ENCODE measurements at regions not wholly inside any gene's neighbourhood (a gene's known extent, or its start where the extent isn't known, plus 50 kb on each side); places are given as distances from the start of the nearest gene placed in this dataset.
"Not testable (repeated sequence)": the region's sequence is repeated elsewhere in the genome, so short reads cannot be mapped to it uniquely, and the experiment has no call there.

- no peak for DNase-seq
- TF ChIP-seq POLR2A (IDR thresholded peaks at IDR 0.05; ENCODE audit: low read length) (no peak), GATA1 (IDR thresholded peaks at IDR 0.05; ENCODE audit: low read depth, low read length) (no peak)
These were observed 271.6 kb downstream of the ABCC12 start for GRCh38 chr16:47884116-47884725.

GRCh38 chr16:47881574-47881973, 274.2 kb downstream of the ABCC12 start:
- no peak for DNase-seq
- TF ChIP-seq GATA1 (IDR thresholded peaks at IDR 0.05; ENCODE audit: low read depth, low read length) (no peak), POLR2A (IDR thresholded peaks at IDR 0.05; ENCODE audit: low read length) (no peak)

- TF ChIP-seq GATA1 (IDR thresholded peaks at IDR 0.05; ENCODE audit: low read depth, low read length) = no peak
- no peak for TF ChIP-seq POLR2A (IDR thresholded peaks at IDR 0.05; ENCODE audit: low read length)
These were observed 275.1 kb downstream of the ABCC12 start for GRCh38 chr16:47880653-47881052.

GRCh38 chr16:47877166-47877565, 278.6 kb downstream of the ABCC12 start:
- no peak for TF ChIP-seq POLR2A (IDR thresholded peaks at IDR 0.05; ENCODE audit: low read length)
- TF ChIP-seq GATA1 (IDR thresholded peaks at IDR 0.05; ENCODE audit: low read depth, low read length) = no peak
- no peak for DNase-seq

More at GRCh38 chr16:47880653-47881052, 275.1 kb downstream of the ABCC12 start:
- DNase-seq = no peak

GRCh38 chr16:47876511-47876910, 279.3 kb downstream of the ABCC12 start:
- DNase-seq = no peak
- TF ChIP-seq GATA1 (IDR thresholded peaks at IDR 0.05; ENCODE audit: low read depth, low read length) = no peak
- no peak for TF ChIP-seq POLR2A (IDR thresholded peaks at IDR 0.05; ENCODE audit: low read length)

- TF ChIP-seq POLR2A (IDR thresholded peaks at IDR 0.05; ENCODE audit: low read length) (no peak), GATA1 (IDR thresholded peaks at IDR 0.05; ENCODE audit: low read depth, low read length) (no peak)
- DNase-seq = peak; percentile 4 to 34
These were observed 282.4 kb downstream of the ABCC12 start for GRCh38 chr16:47873434-47873833.

- DNase-seq = no peak
- no peak for TF ChIP-seq POLR2A (IDR thresholded peaks at IDR 0.05; ENCODE audit: low read length)
- TF ChIP-seq GATA1 (IDR thresholded peaks at IDR 0.05; ENCODE audit: low read depth, low read length) = no peak
These were observed 283.6 kb downstream of the ABCC12 start for GRCh38 chr16:47872225-47872624.

GRCh38 chr16:47866423-47866822, 289.4 kb downstream of the ABCC12 start:
- no peak for DNase-seq
- TF ChIP-seq POLR2A (IDR thresholded peaks at IDR 0.05; ENCODE audit: low read length) (no peak), GATA1 (IDR thresholded peaks at IDR 0.05; ENCODE audit: low read depth, low read length) (no peak)

- no peak for TF ChIP-seq GATA1 (IDR thresholded peaks at IDR 0.05; ENCODE audit: low read depth, low read length)
- TF ChIP-seq POLR2A (IDR thresholded peaks at IDR 0.05; ENCODE audit: low read length) = no peak
- DNase-seq = no peak
These were observed 290.4 kb downstream of the ABCC12 start for GRCh38 chr16:47865337-47865855.

GRCh38 chr16:47864262-47864661, 291.5 kb downstream of the ABCC12 start:
- not testable (repeated sequence) for DNase-seq

- DNase-seq = no peak
These were observed 293.8 kb downstream of the ABCC12 start for GRCh38 chr16:47861999-47862398.

GRCh38 chr16:47858333-47858982, 297.3 kb downstream of the ABCC12 start:
- no peak for DNase-seq
- TF ChIP-seq GATA1 (IDR thresholded peaks at IDR 0.05; ENCODE audit: low read depth, low read length) (no peak), POLR2A (IDR thresholded peaks at IDR 0.05; ENCODE audit: low read length) (no peak)

More at GRCh38 chr16:47861999-47862398, 293.8 kb downstream of the ABCC12 start:
- TF ChIP-seq GATA1 (IDR thresholded peaks at IDR 0.05; ENCODE audit: low read depth, low read length) = no peak
- no peak for TF ChIP-seq POLR2A (IDR thresholded peaks at IDR 0.05; ENCODE audit: low read length)

- no peak for DNase-seq
- TF ChIP-seq GATA1 (IDR thresholded peaks at IDR 0.05; ENCODE audit: low read depth, low read length) (no peak), POLR2A (IDR thresholded peaks at IDR 0.05; ENCODE audit: low read length) (no peak)
These were observed 300.4 kb downstream of the ABCC12 start for GRCh38 chr16:47855431-47855830.

GRCh38 chr16:47854737-47855136, 301.1 kb downstream of the ABCC12 start:
- no peak for DNase-seq
- TF ChIP-seq POLR2A (IDR thresholded peaks at IDR 0.05; ENCODE audit: low read length) (no peak), GATA1 (IDR thresholded peaks at IDR 0.05; ENCODE audit: low read depth, low read length) (no peak)

- DNase-seq = no peak
- no peak for TF ChIP-seq GATA1 (IDR thresholded peaks at IDR 0.05; ENCODE audit: low read depth, low read length)
- no peak for TF ChIP-seq POLR2A (IDR thresholded peaks at IDR 0.05; ENCODE audit: low read length)
These were observed 302.8 kb downstream of the ABCC12 start for GRCh38 chr16:47852991-47853390.

Measured in erythroblast (primary cell).